WTC11 (cell line): ENCODE measurements at regions not wholly inside any gene's neighbourhood (a gene's known extent, or its start where the extent isn't known, plus 50 kb on each side); places are given as distances from the start of the nearest gene placed in this dataset.

ENCODE experiments used
- ATAC-seq: fragments of 200-7000 bp; cut with Tn5 transposase; 2 replicates; pipeline ENCODE4 v1.10.0; 2021; ENCODE audit warnings: mild to moderate bottlenecking, moderate library complexity
- CTCF ChIA-PET: fragments of 300-600 bp; sonication (Branson Sonifier 250); formaldehyde crosslinking; loops from one replicate; lab custom pipeline; 2021; ENCODE audit warnings: antibody characterized with exemption; lab: Charles Lee
- POLR2A ChIA-PET: fragments of 350-600 bp; sonication (Branson Sonifier 250); formaldehyde crosslinking; loops from one replicate; lab custom pipeline; 2021; ENCODE audit warnings: antibody characterized with exemption; lab: Charles Lee
- DNase-seq: peaks from one replicate; pipeline ENCODE4 v3.0.0; 2021; ENCODE audit warnings: low spot score
- H3K27ac Mint-ChIP-seq: 2 replicates; pipeline ENCODE4 v1.8.0; 2021; ENCODE audit warnings: mixed read lengths
- H3K27me3 Mint-ChIP-seq: 2 replicates; pipeline ENCODE4 v1.8.0; 2021; ENCODE audit warnings: low read depth, mild to moderate bottlenecking, moderate library complexity, mixed read lengths
- H3K36me3 Mint-ChIP-seq: 2 replicates; pipeline ENCODE4 v1.8.0; 2021; ENCODE audit warnings: mixed read lengths
- H3K4me1 Mint-ChIP-seq: 2 replicates; pipeline ENCODE4 v1.8.0; 2022; ENCODE audit warnings: mixed read lengths
- H3K4me3 Mint-ChIP-seq: 2 replicates; pipeline ENCODE4 v1.8.0; 2021; ENCODE audit warnings: mild to moderate bottlenecking, moderate library complexity, mixed read lengths
- H3K9me3 Mint-ChIP-seq: 2 replicates; pipeline ENCODE4 v1.8.0; 2021; ENCODE audit warnings: mixed read lengths
- CREM ChIP-seq: sonication (generic); formaldehyde crosslinking; IDR thresholded peaks from 2 replicates; pipeline ENCODE4 v1.8.1; 2022; ENCODE audit warnings: mild to moderate bottlenecking, missing genetic modification reagents, moderate library complexity
- E2F4 ChIP-seq: sonication (generic); formaldehyde crosslinking; IDR thresholded peaks from 2 replicates; pipeline ENCODE4 v1.8.1; 2022; ENCODE audit warnings: low read depth, mild to moderate bottlenecking, moderate library complexity, missing genetic modification reagents, borderline replicate concordance
- E2F5 ChIP-seq: sonication (generic); formaldehyde crosslinking; IDR thresholded peaks from 2 replicates; pipeline ENCODE4 v1.8.1; 2022; ENCODE audit warnings: mild to moderate bottlenecking, moderate library complexity, missing genetic modification reagents
- FOXJ3 ChIP-seq: sonication (generic); formaldehyde crosslinking; IDR thresholded peaks from 2 replicates; pipeline ENCODE4 v1.9.0; 2021; ENCODE audit warnings: missing genetic modification reagents, mild to moderate bottlenecking, borderline replicate concordance
- GABPB1 ChIP-seq: sonication (generic); formaldehyde crosslinking; IDR thresholded peaks from 2 replicates; pipeline ENCODE4 v1.8.1; 2023; ENCODE audit warnings: mild to moderate bottlenecking, missing genetic modification reagents
- GTF2I ChIP-seq: fragments of 250-450 bp; sonication (Bioruptor Pico); conservative IDR thresholded peaks from 2 replicates; pipeline ENCODE4 v1.4.0; 2021; ENCODE audit warnings: mild to moderate bottlenecking
- JAZF1 ChIP-seq: fragments of 250-450 bp; sonication (Bioruptor Pico); IDR thresholded peaks from 2 replicates; pipeline ENCODE4 v1.9.0; 2021; ENCODE audit warnings: moderate library complexity, mild to moderate bottlenecking, inconsistent platforms
- MXD4 ChIP-seq: fragments of 250-450 bp; sonication (Bioruptor Pico); IDR thresholded peaks from 2 replicates; pipeline ENCODE4 v1.8.0; 2021; ENCODE audit warnings: mild to moderate bottlenecking, moderate library complexity, borderline replicate concordance
- NR3C1 ChIP-seq: sonication (generic); formaldehyde crosslinking; conservative IDR thresholded peaks from 2 replicates; pipeline ENCODE4 v1.8.1; 2023; ENCODE audit warnings: low read depth, mild to moderate bottlenecking, missing genetic modification reagents
- OVOL2 ChIP-seq: fragments of 250-450 bp; sonication (Bioruptor Pico); IDR thresholded peaks from 2 replicates; pipeline ENCODE4 v1.9.0; 2021; ENCODE audit warnings: mild to moderate bottlenecking, borderline replicate concordance
- RORB ChIP-seq: fragments of 250-450 bp; sonication (Bioruptor Pico); IDR thresholded peaks from 2 replicates; pipeline ENCODE4 v1.9.0; 2021; ENCODE audit warnings: mild to moderate bottlenecking
- SP1 ChIP-seq: sonication (generic); formaldehyde crosslinking; conservative IDR thresholded peaks from 2 replicates; pipeline ENCODE4 v1.8.1; 2022; ENCODE audit warnings: missing genetic modification reagents
- STAT6 ChIP-seq: sonication (generic); formaldehyde crosslinking; conservative IDR thresholded peaks from 2 replicates; pipeline ENCODE4 v1.8.1; 2023; ENCODE audit warnings: mild to moderate bottlenecking, low read depth, missing genetic modification reagents, moderate library complexity
- ZBTB43 ChIP-seq: sonication (generic); formaldehyde crosslinking; IDR thresholded peaks from 2 replicates; pipeline ENCODE4 v1.8.1; 2023; ENCODE audit warnings: mild to moderate bottlenecking, missing genetic modification reagents
- ZNF121 ChIP-seq: sonication (generic); formaldehyde crosslinking; IDR thresholded peaks from 2 replicates; pipeline ENCODE4 v1.8.0; 2023; ENCODE audit warnings: missing genetic modification reagents
- ZNF219 ChIP-seq: sonication (generic); formaldehyde crosslinking; IDR thresholded peaks from 2 replicates; pipeline ENCODE4 v1.8.0; 2023; ENCODE audit warnings: missing genetic modification reagents, mild to moderate bottlenecking, borderline replicate concordance
- ZNF232 ChIP-seq: sonication (generic); formaldehyde crosslinking; IDR thresholded peaks from 2 replicates; pipeline ENCODE4 v1.8.0; 2022; ENCODE audit warnings: mild to moderate bottlenecking, missing genetic modification reagents
- ZNF532 ChIP-seq: fragments of 250-450 bp; sonication (Bioruptor Pico); IDR thresholded peaks from 2 replicates; pipeline ENCODE4 v1.9.0; 2021; ENCODE audit warnings: mild to moderate bottlenecking, borderline replicate concordance
- TF ChIP-seq, protein P1 (sequence below): sonication (generic); formaldehyde crosslinking; IDR thresholded peaks from 2 replicates; pipeline ENCODE4 v1.8.0; 2022; ENCODE audit warnings: missing genetic modification reagents
- TF ChIP-seq, protein P2 (sequence below): sonication (generic); formaldehyde crosslinking; IDR thresholded peaks from 2 replicates; pipeline ENCODE4 v1.8.0; 2023; ENCODE audit warnings: missing genetic modification reagents

DNA sequence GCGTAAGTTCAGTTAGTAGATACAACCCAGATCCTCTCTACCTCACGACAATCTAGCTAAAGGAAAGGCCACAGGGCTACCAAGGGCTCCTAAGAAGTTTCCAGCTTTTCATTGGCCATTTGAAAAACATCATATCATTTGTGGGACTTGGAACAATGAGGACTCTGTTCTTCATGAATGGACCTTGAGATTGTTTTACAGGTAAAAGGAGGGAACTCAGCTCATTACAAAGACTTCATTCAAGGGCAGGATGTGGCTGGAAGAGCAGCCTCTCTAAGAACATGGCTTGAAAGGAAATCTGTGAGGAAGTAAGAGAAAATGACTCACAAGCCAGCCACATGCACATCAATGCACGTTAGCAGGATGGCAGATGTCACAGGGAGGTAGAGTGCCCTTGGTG is 105.9 kb upstream of the SLC7A11 start (continued):
- TF ChIP-seq ZNF532 (CRISPR knock-in tag) (no peak), ZBTB43 (no peak)

DNA sequence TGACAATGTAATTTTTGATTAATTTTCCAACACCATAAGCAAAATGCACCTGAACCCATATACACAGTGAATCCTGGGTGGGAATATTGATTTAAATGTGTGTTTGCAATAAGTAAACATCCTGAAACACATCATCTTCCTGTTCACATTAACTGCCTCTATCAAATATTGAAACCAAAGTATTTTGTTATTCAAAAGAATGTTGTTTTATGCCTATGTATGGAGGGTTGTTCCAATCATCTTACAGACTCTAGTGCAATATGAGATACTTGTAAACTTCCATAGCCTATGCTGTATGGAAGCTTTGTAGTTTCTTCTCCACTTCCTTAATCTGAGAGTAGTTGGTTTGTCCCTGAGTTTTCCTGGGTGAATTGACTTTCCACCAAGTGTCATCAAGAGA is 105.4 kb upstream of the SLC7A11 start:
- Mint-ChIP-seq H3K27ac (no peak overlapping the region), H3K4me3 (no peak overlapping the region), H3K9me3 (peaks cover 32% of the 10 kb centered on the region), H3K4me1 (peaks cover 6% of the 10 kb centered on the region), H3K36me3 (peaks cover 4% of the 10 kb centered on the region; the same call in 1 of the 2 replicates), H3K27me3 (no peaks in the 10 kb centered on the region)
- DNase-seq: no peak
- TF ChIP-seq GTF2I (CRISPR knock-in tag) (no peak), GABPB1 (CRISPR knock-in tag) (no peak), RORB (CRISPR knock-in tag) (no peak), JAZF1 (CRISPR knock-in tag) (no peak), CREM (no peak), SP1 (no peak), NR3C1 (CRISPR knock-in tag) (no peak), ZNF121 (CRISPR knock-in tag) (no peak), FOXJ3 (CRISPR knock-in tag) (no peak)
- TF ChIP-seq, protein P1, sequence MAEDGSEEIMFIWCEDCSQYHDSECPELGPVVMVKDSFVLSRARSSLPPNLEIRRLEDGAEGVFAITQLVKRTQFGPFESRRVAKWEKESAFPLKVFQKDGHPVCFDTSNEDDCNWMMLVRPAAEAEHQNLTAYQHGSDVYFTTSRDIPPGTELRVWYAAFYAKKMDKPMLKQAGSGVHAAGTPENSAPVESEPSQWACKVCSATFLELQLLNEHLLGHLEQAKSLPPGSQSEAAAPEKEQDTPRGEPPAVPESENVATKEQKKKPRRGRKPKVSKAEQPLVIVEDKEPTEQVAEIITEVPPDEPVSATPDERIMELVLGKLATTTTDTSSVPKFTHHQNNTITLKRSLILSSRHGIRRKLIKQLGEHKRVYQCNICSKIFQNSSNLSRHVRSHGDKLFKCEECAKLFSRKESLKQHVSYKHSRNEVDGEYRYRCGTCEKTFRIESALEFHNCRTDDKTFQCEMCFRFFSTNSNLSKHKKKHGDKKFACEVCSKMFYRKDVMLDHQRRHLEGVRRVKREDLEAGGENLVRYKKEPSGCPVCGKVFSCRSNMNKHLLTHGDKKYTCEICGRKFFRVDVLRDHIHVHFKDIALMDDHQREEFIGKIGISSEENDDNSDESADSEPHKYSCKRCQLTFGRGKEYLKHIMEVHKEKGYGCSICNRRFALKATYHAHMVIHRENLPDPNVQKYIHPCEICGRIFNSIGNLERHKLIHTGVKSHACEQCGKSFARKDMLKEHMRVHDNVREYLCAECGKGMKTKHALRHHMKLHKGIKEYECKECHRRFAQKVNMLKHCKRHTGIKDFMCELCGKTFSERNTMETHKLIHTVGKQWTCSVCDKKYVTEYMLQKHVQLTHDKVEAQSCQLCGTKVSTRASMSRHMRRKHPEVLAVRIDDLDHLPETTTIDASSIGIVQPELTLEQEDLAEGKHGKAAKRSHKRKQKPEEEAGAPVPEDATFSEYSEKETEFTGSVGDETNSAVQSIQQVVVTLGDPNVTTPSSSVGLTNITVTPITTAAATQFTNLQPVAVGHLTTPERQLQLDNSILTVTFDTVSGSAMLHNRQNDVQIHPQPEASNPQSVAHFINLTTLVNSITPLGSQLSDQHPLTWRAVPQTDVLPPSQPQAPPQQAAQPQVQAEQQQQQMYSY: no peak
- ChIA-PET POLR2A (no interaction called here), CTCF (no interaction called here)
- ATAC-seq: no peak

DNA sequence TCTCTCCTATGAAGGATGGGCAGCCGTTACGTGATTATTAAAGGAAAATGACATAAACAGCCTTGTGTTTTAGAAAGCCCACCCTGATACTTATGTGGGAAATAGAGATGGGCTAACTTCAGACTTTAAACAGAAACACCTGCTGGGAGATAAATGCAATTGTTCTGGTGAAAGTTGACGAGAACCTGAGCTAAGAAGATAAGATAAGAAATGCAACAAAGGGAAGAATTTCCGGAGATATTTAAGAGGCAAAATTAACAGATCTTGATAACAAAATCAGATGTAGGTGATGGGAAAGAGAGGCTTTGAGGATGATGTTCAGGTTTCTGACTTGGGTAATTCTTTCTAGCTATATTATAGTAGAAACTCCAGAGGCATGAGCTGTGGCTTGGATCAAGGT is 102.7 kb upstream of the SLC7A11 start:
- H3K36me3 Mint-ChIP-seq: no peaks in the 10 kb centered on the region
- ATAC-seq (no peak), DNase-seq (no peak)
- H3K27ac Mint-ChIP-seq: no peak overlapping the region
- no peaks in the 10 kb centered on the region for H3K27me3 Mint-ChIP-seq
- POLR2A ChIA-PET: no interaction called here
- H3K9me3 Mint-ChIP-seq: peaks cover 18% of the 10 kb centered on the region
- CTCF ChIA-PET: interaction anchor here (0.8 kb wide), 1 partner anchor 179 kb away, joined by 4 read pairs; no protein-coding TSS in a partner anchor
- H3K4me3 Mint-ChIP-seq: no peak overlapping the region
- peaks cover 6% of the 10 kb centered on the region for H3K4me1 Mint-ChIP-seq
- TF ChIP-seq E2F5 (no peak), MXD4 (no peak), ZNF219 (CRISPR knock-in tag) (no peak), STAT6 (CRISPR knock-in tag) (no peak), E2F4 (CRISPR knock-in tag) (no peak), ZNF232 (no peak), SP1 (no peak), OVOL2 (CRISPR knock-in tag) (no peak)
- TF ChIP-seq, protein P2, sequence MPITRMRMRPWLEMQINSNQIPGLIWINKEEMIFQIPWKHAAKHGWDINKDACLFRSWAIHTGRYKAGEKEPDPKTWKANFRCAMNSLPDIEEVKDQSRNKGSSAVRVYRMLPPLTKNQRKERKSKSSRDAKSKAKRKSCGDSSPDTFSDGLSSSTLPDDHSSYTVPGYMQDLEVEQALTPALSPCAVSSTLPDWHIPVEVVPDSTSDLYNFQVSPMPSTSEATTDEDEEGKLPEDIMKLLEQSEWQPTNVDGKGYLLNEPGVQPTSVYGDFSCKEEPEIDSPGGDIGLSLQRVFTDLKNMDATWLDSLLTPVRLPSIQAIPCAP (CRISPR knock-in tag): no peak
